SW480 (cell line): ENCODE measurements at regions not wholly inside any gene's neighbourhood (a gene's known extent, or its start where the extent isn't known, plus 50 kb on each side); places are given as distances from the start of the nearest gene placed in this dataset.
"Not testable (repeated sequence)": the region's sequence is repeated elsewhere in the genome, so short reads cannot be mapped to it uniquely, and the experiment has no call there.

Experiments
- DNase-seq: peaks from one replicate; pipeline ENCODE4 v3.0.0-alpha.2; 2016; ENCODE audit warnings: low spot score

DNA sequence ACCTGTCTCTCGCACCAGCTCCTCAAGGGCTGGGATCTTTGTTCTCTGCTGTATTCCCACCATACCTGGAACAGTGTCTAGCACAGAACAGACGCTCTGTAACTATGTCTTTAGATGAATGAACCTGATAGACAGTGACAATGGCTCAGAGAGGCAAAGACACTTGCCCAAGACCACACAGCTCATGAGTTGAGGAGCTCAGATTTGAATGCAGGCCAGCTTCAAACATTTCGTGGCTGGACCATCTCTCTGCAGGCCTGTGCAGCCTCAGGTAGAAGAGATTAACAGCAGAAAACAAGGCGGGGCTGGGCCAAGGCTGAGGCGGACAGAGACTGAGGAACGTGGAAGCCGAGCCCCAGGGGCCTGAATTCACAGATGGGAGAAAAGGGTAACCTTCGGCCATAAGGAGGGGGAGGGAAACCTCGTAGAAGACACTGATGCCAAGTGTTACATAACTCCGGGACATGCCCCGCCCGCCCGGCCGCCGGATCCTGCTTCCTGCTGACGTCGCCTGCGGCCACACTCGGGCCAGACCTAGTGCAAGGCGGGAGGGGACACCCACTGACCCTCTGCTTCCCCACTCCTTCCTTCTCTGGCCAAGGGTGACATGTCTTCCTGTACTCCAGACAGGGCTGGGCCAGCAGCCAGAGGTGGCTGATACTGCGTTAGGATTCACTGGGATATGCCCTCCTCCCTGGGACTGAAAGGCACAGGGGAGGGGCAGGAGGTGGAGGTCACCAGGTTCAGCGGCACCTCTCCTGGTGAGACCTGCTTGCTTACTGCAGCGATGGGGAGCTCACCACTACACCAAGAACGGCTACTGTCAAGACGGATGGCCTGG, 86.8 kb downstream of the RFLNA start:
- DNase-seq: no peak

GRCh38 chr12:124380796-124381455, 86.0 kb downstream of the RFLNA start:
- no peak for DNase-seq

GRCh38 chr12:124379938-124380754, 85.3 kb downstream of the RFLNA start:
- no peak for DNase-seq

- DNase-seq: no peak
These were observed 84.6 kb downstream of the RFLNA start for GRCh38 chr12:124379379-124379937.

GRCh38 chr12:124378926-124379325, 84.0 kb downstream of the RFLNA start:
- no peak for DNase-seq

DNA sequence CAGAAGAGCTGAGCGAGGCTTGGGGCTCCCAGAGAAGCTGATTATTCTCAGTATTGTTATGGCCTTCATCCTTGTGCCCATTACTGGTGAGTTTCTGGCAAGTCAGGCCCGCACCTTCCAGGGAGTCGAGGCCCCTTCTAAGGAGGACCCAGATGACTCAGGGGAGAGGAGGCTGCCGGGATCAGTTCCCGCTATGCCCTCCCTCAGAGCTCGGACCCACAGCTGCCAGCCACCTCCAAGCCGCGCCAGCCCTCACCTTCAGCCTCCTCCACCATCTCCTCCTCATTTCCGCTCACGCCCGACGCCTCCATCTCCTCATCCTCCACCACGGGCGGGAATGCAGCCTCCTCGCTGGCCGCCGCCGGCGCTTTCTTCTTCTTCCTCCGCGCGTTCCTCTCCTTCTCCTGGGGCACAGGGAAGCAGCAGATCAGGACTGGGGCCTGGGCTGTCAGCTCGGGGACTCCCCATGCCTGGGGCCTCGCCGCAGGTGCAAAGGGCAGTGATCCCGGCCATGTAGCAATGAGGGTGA, 83.2 kb downstream of the RFLNA start:
- no peak for DNase-seq

GRCh38 chr12:124376435-124376834, 81.5 kb downstream of the RFLNA start:
- DNase-seq: no peak

DNA sequence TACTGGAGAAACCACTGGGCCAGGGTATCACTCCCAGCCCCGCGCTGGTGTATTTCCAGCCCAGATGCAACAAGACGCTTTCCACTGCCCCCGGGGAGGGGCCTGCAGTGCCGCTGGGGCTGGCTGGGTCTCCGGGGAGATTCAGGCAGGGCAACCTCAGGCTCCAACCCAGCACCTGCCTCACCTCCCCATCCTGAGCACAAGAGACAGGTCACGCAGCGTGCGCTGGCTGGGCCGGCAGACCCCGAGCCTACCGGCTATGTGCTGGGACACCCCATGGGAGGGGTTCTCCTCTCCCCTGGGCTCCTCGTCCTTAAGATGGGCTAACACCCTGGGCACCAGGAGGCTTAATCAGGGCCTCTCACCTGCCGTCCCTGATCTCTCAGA, 80.9 kb downstream of the RFLNA start:
- no peak for DNase-seq

DNA sequence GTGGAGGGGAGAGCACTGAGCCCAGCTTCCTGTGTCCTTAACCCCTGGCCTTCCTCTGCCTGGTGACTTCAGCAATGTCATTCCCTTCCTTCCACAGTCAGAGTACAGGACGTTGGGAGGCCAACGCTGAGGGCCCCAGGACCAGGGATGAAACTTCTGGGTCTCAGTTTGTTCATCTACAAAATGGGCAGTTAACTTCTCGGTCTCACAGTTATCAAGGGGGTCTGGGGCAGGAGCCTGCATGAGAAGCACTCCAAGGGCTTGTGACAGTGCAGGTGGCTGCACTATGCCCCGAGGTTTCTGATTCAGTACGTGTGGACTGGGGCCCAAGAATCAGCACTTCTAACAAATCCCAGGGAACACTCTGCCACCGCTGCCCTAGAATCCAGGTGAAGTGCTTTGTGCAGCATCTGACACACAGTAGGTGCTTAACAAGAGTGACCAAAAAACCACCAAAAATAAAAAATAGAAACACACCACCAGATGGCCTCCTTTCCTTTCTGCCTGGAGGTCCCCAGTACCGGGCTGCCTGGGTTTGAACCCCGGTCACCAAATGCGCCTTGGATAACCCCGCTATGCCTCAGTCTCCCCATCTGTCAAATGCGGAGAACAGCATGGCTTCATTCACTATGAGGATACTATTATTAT, 80.4 kb downstream of the RFLNA start:
- DNase-seq: no peak

- DNase-seq: no peak
These were observed 79.7 kb downstream of the RFLNA start for GRCh38 chr12:124374567-124374966.

GRCh38 chr12:124374147-124374546, 79.3 kb downstream of the RFLNA start:
- DNase-seq: no peak

GRCh38 chr12:124373701-124374100, 78.8 kb downstream of the RFLNA start:
- not testable (repeated sequence) for DNase-seq

DNA sequence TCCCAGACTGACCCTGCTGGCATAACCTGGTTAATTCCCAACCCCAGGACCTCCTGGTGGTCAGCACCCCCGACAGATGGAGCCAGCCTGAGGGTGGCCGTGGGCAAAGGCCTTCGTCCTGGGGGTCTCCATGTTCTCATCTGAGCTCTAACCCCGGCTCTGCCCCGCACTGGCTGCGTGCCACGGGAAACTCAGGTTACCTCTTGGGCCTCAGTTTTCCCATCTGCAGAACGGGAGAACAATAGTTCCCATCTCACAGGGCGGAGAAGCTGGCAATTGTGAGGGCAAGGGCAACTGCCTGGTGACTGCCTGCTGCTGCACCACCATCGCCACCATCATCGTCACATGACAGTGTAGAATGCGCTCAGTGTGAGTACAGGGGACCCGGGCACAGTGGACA, 77.9 kb downstream of the RFLNA start:
- DNase-seq: no peak

DNA sequence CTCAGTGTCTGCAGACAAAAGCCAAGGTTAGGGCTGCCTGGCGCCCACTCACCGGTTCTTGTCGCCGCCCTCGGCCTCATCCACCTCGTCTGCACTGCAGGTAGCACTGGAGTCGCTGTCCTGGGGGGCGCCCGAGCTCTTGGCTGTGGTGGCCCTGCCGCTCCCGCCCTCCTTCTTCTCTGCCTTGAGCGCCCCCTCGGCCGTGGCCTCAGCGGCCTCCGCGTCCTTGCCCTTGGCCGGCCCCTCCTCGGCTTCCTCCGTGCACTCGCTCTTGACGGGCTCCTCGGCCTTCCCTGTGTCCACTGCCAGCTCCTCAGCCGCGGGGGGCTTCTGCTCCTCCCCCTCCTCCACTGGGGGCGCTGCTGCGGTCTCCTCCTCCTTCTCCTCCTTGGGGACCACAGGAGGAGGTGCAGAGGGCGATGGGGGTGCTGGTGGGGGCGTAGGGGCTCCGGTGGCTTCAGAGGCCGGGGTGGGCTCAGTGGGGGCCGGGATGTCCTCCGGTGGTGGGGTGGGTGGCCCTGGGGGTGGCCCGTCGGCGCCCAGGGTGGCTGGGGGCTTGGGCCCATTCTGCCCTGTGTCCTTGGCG, 77.2 kb downstream of the RFLNA start:
- DNase-seq: no peak

DNA sequence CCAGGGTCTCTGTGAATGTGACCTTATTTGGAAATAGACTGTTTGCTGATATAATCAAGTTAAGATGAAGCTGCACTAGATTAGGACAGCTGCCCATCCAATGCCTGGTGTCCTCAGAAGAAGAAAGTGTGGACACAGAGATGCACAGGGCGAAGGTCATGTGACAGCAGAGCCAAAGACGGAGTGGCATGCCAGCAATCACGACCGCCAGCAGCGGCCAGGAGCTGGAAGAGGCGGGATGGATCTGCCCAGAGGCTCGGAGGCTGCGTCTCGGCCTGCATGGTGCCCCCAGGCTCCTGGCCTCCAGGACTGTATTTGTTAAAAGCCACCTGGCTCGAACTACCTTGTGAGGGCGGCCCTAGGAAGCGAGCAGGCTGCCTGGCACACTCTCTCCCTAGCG, 76.5 kb downstream of the RFLNA start:
- no peak for DNase-seq

DNA sequence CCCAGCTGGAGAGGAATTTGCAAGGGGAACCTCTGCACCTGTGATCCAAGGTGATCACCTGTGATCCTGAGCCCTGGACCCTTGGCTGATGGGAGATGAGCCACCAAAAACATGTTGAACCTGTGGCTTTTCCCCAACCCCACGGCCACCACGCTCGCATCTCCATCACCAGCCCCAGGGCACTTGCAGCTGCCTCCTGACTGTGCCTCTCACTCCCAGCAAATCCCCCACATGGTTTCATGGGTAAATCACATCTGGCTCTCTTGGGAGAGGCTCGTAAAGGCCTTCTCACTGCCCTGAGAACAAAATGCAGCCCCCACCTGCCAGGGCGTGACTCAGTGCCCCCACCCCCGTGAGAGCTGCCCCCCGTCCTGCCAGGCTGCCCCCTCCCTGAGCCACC, 76.0 kb downstream of the RFLNA start:
- no peak for DNase-seq

DNA sequence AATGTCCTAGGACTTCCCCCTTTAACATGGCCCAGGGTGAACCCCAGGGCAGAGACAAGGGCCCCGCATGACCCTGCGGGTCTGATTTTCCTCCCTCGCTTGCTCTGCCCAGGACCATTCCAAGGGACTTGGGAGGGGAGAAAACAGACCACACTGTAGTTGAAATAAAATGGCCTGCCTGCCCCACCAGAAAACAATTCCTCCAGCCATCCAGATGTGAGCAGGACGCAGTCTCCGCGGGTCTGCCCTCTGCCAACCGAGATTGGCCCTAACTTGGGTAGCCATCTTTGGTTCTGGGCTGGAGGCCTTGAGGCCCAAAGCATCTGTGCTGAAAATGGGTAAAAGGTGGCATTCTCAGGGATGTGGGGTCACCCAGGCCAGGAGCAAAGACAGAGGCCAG, 75.5 kb downstream of the RFLNA start:
- DNase-seq: no peak

GRCh38 chr12:124369827-124370378, 75.0 kb downstream of the RFLNA start:
- no peak for DNase-seq

DNA sequence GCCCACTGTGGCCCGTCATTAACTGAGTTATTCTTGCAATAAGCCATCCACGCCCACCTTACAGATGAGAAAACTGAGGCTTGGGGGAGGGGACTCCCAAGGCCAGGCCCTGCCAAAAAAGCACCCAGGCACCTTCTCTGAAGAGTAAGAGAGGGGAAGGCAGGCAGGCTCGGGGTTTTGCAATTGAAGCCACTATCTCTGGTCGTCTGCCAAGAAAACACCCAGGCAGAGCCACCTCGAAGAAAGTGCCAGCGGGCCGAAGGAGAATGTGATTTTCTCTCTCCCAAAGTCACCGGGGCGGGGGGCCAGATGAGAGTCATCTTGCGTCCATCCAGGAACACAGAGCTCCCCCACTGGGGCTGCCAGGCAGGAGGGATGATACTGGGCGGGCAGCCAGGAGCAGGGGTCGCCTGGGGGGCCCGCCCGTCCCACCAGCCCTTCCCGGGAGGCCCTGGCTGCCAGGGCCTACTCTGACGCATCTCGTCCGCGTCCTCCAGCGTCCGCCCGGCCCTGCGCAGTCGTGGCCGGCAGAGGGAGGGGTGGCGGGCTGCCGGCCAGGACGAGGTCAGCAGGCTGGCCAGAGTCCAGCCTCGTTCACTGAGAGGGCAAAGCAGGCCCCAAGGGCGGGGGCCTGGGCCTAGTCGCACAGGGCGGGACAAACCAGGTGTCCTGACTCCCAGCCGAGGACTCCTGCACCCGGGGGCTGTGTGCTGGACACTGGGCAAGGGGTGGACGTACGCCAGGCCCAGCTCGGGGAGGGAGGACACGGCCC, 74.3 kb downstream of the RFLNA start:
- DNase-seq: no peak

GRCh38 chr12:124368421-124369032, 73.6 kb downstream of the RFLNA start:
- no peak for DNase-seq
